K562 (cell line): ENCODE measurements at regions not wholly inside any gene's neighbourhood (a gene's known extent, or its start where the extent isn't known, plus 50 kb on each side); places are given as distances from the start of the nearest gene placed in this dataset.

Experiments used
- ATAC-seq: fragments of 200-7000 bp; cut with Tn5 transposase; 3 replicates; pipeline ENCODE4 v1.9.1; 2020; ENCODE audit warnings: moderate library complexity
- BruUV-seq: library from RNA; stranded (reverse); fragments of 400-500 nt; replicated peaks from 2 replicates; lab custom pipeline; 2021; lab: Mats Ljungman, UMichigan
- CTCF ChIA-PET: fragments of 300-600 bp; formaldehyde crosslinking; extraction: SDS; loops from one replicate; lab custom pipeline; 2021; ENCODE audit warnings: low intra/inter-chr PET ratio; lab: Yijun Ruan, JAX
- POLR2A ChIA-PET: fragments of 300-600, 350-650 bp; sonication (Branson Sonifier 250); formaldehyde crosslinking; extraction: SDS; loops from one replicate; lab custom pipeline; 2021; ENCODE audit warnings: antibody characterized with exemption, inconsistent platforms; lab: Yijun Ruan, JAX
- DNase-seq, 4 experiments: peaks; one replicate each; pipeline versions ENCODE4 v3.0.0 to v3.0.0-alpha.2; 2011 to 2018; ENCODE audit warnings: low spot score in 3 of 4, mixed read lengths in 3 of 4; ENCODE audit errors: extremely low read depth in 1 of 4
- FAIRE-seq: peaks from 2 replicates; lab custom pipeline; 2011; peaks lifted over from hg19 to GRCh38; lab: Jason Lieb, UNC
- H2AFZ ChIP-seq: 2 replicates; pipeline ENCODE4 v1.6.0; 2011; ENCODE audit warnings: low read depth, low read length, control low read depth, inconsistent platforms
- H3K27ac ChIP-seq: fragments of 200-600 bp; 3 replicates; pipeline ENCODE4 v1.8.0; 2011; ENCODE audit warnings: low read depth, mild to moderate bottlenecking, control low read depth, inconsistent platforms, low read length, moderate library complexity, mixed read lengths; ENCODE audit errors: extremely low read depth
- H3K27me3 ChIP-seq, 2 experiments: fragments of 300-600 bp in 1 of 2; 2 replicates in 1 of 2; 3 replicates in 1 of 2; pipeline versions ENCODE4 v1.6.0 to v1.8.0; 2011; ENCODE audit warnings: inconsistent platforms in 2 of 2, low read length in 2 of 2, mild to moderate bottlenecking in 1 of 2, mixed read lengths in 1 of 2, moderate library complexity in 1 of 2; ENCODE audit not compliant: control insufficient read depth in 2 of 2, insufficient read depth in 2 of 2
- H3K36me3 ChIP-seq: fragments of 300-600 bp; 3 replicates; pipeline ENCODE4 v1.8.0; 2011; ENCODE audit warnings: mild to moderate bottlenecking, low read length, inconsistent platforms; ENCODE audit not compliant: control insufficient read depth, insufficient read depth
- H3K4me1 ChIP-seq, 2 experiments: fragments of 200-600 bp in 1 of 2; replicated peaks in 1 of 2; 2 replicates in 1 of 2; 3 replicates in 1 of 2; pipeline versions ENCODE4 v1.5.1 to v1.8.0; 2011; ENCODE audit warnings: inconsistent platforms in 2 of 2, low read length in 2 of 2, mild to moderate bottlenecking in 1 of 2, mixed read lengths in 1 of 2, moderate library complexity in 1 of 2; ENCODE audit not compliant: control insufficient read depth in 2 of 2, insufficient read depth in 2 of 2
- H3K4me2 ChIP-seq: 2 replicates; pipeline ENCODE4 v1.6.1; 2011; ENCODE audit warnings: low read length, control low read depth, inconsistent platforms, mixed read lengths; ENCODE audit not compliant: insufficient read depth
- H3K4me3 ChIP-seq: fragments of 200-600 bp; sonication (generic), shearing (Covaris generic); 2 replicates; pipeline ENCODE4 v1.5.1; 2016; ENCODE audit warnings: control low read depth, inconsistent platforms
- H3K79me2 ChIP-seq: fragments of 200-600 bp; 3 replicates; pipeline ENCODE4 v1.8.0; 2011; ENCODE audit warnings: low read length, inconsistent platforms; ENCODE audit not compliant: control insufficient read depth, insufficient read depth
- H3K9ac ChIP-seq, 2 experiments: 2 replicates each; pipeline versions ENCODE4 v1.6.0 to v1.6.1; 2011; ENCODE audit warnings: low read depth in 2 of 2, low read length in 2 of 2, control low read depth in 1 of 2, inconsistent platforms in 1 of 2, mild to moderate bottlenecking in 1 of 2, mixed read lengths in 1 of 2; ENCODE audit not compliant: insufficient read depth in 1 of 2
- H3K9me1 ChIP-seq: one replicate; pipeline ENCODE4 v1.6.0; 2011; ENCODE audit warnings: inconsistent platforms, mild to moderate bottlenecking, low read length, moderate library complexity; ENCODE audit not compliant: control insufficient read depth, insufficient read depth
- H3K9me3 ChIP-seq: replicated peaks from 2 replicates; pipeline ENCODE4 v1.5.1; 2011; ENCODE audit warnings: low read depth, low read length, inconsistent platforms; ENCODE audit not compliant: control insufficient read depth, insufficient read depth
- H4K20me1 ChIP-seq: replicated peaks from 2 replicates; pipeline ENCODE4 v1.6.1; 2011; ENCODE audit warnings: low read length, inconsistent platforms, mixed read lengths; ENCODE audit not compliant: control insufficient read depth, insufficient read depth
- BRCA1 ChIP-seq, 2 experiments: fragments of 450-650 bp in 1 of 2; sonication (generic) in 1 of 2; formaldehyde crosslinking in 1 of 2; IDR thresholded peaks; 2 replicates each; pipeline versions ENCODE4 v1.5.0 to v1.6.1; 2017 to 2020; ENCODE audit warnings: mild to moderate bottlenecking in 1 of 2, missing genetic modification reagents in 1 of 2
- CBFA2T2 ChIP-seq: fragments of 450-650 bp; conservative IDR thresholded peaks from 2 replicates; pipeline ENCODE4 v1.6.1; 2017; ENCODE audit warnings: mild to moderate bottlenecking
- CBFB ChIP-seq: sonication (generic); formaldehyde crosslinking; IDR thresholded peaks from 2 replicates; pipeline ENCODE4 v1.4.0; 2020; ENCODE audit warnings: mild to moderate bottlenecking, missing genetic modification reagents
- CHD1 ChIP-seq: fragments of 200-600 bp; sonication (generic); IDR thresholded peaks from one replicate; pipeline ENCODE4 v1.6.1; 2012; ENCODE audit warnings: mild to moderate bottlenecking, moderate library complexity, low read length, inconsistent platforms
- CREBBP ChIP-seq: IDR thresholded peaks from one replicate; pipeline ENCODE4 v1.6.1; 2012; ENCODE audit warnings: low read depth, mild to moderate bottlenecking, control low read depth, inconsistent platforms, low read length
- ERF ChIP-seq: fragments of 450-650 bp; formaldehyde crosslinking; IDR thresholded peaks from 2 replicates; pipeline ENCODE4 v1.4.0; 2020; ENCODE audit warnings: mild to moderate bottlenecking, mixed read lengths
- HDAC1 ChIP-seq, 2 experiments: fragments of 450-650 bp; IDR thresholded peaks; 2 replicates each; pipeline ENCODE4 v1.6.1; 2016 to 2017; ENCODE audit warnings: inconsistent platforms in 1 of 2, mild to moderate bottlenecking in 1 of 2, moderate library complexity in 1 of 2
- ILK ChIP-seq: fragments of 450-650 bp; IDR thresholded peaks from 2 replicates; pipeline ENCODE4 v1.6.1; 2016; ENCODE audit warnings: missing genetic modification characterization, low read depth, mild to moderate bottlenecking, missing compliant biosample characterization, moderate library complexity, borderline replicate concordance
- LCOR ChIP-seq: sonication (generic); formaldehyde crosslinking; IDR thresholded peaks from 2 replicates; pipeline ENCODE4 v1.8.0; 2022; ENCODE audit warnings: mild to moderate bottlenecking, missing genetic modification reagents
- MEF2D ChIP-seq: conservative IDR thresholded peaks from 2 replicates; pipeline ENCODE4 v1.6.1; 2016; ENCODE audit warnings: low read depth, missing genetic modification characterization, missing compliant biosample characterization
- PCBP2 ChIP-seq: fragments of 200-400 bp; formaldehyde crosslinking; IDR thresholded peaks from 2 replicates; pipeline ENCODE4 v1.6.1; 2018; ENCODE audit warnings: low read length, low read depth, mild to moderate bottlenecking, moderate library complexity; ENCODE audit not compliant: poor library complexity, severe bottlenecking
- RBM14 ChIP-seq: fragments of 200-400 bp; formaldehyde crosslinking; IDR thresholded peaks from 2 replicates; pipeline ENCODE4 v1.6.1; 2018; ENCODE audit warnings: low read depth, mild to moderate bottlenecking, low read length, moderate library complexity, borderline replicate concordance; ENCODE audit not compliant: insufficient read depth
- SRSF1 ChIP-seq: fragments of 200-400 bp; formaldehyde crosslinking; IDR thresholded peaks from 2 replicates; pipeline ENCODE4 v1.6.1; 2017; ENCODE audit warnings: mild to moderate bottlenecking, low read depth, low read length, moderate library complexity
- ZNF217 ChIP-seq: sonication (generic); formaldehyde crosslinking; IDR thresholded peaks from 2 replicates; pipeline ENCODE4 v1.8.0; 2022; ENCODE audit warnings: mild to moderate bottlenecking, missing genetic modification reagents
- ZNF23 ChIP-seq: fragments of 250-450 bp; sonication (Bioruptor Pico); IDR thresholded peaks from 2 replicates; pipeline ENCODE4 v1.4.0; 2020; ENCODE audit warnings: mild to moderate bottlenecking
- WGBS: fragments of 100-300 bp; shearing (Covaris generic); methylation state at CpG from one replicate; pipeline ENCODE4 v1.1.6; 2016; ENCODE audit warnings: low coverage, mixed read lengths; ENCODE audit not compliant: insufficient coverage; ENCODE audit errors: missing lambda C conversion rate; 5-methylcytosine and 5-hydroxymethylcytosine counted together
- in situ Hi-C: fragments of 300-500 bp; cut with MboI; formaldehyde crosslinking; loops from 4 replicates; pipeline ENCODE4 v1.15.0; 2018; ENCODE audit warnings: inconsistent platforms, mixed read lengths
- intact Hi-C: fragments of 100-400 bp; cut with micrococcal nuclease; formaldehyde crosslinking; loops from 2 replicates; pipeline ENCODE4 v1.14.2; 2022
- TF ChIP-seq, protein P1 (sequence below): IDR thresholded peaks from 2 replicates; pipeline ENCODE4 v1.6.1; 2016; ENCODE audit warnings: missing genetic modification characterization, missing compliant biosample characterization
- TF ChIP-seq, protein P2 (sequence below): fragments of 450-650 bp; conservative IDR thresholded peaks from 2 replicates; pipeline ENCODE4 v1.6.1; 2016; ENCODE audit warnings: missing genetic modification characterization, low read depth, mild to moderate bottlenecking, control low read depth, missing compliant biosample characterization

DNA sequence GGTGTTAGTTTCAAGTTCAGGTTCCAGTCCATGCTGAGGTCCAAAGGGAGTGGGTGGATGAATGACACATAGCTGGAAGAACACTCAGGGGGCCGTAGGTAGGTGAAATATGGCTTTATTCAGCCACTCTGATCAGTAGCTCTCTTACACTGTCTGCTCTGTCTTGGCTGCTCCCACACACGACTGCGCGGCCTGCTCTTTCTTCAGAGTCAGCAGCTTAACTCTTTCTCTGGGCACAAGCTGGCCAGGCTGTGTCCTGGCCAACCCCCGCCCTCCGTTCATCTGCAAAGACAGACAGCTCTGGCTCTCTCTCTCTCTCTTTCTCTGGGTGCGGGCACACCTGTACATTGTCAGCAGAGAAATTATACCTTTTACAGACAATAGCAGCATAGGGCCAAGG is 317.4 kb upstream of the SORCS1 start:
- 3% methylated on average over 5 of the region's 7 CpGs for WGBS
- no peak for FAIRE-seq

DNA sequence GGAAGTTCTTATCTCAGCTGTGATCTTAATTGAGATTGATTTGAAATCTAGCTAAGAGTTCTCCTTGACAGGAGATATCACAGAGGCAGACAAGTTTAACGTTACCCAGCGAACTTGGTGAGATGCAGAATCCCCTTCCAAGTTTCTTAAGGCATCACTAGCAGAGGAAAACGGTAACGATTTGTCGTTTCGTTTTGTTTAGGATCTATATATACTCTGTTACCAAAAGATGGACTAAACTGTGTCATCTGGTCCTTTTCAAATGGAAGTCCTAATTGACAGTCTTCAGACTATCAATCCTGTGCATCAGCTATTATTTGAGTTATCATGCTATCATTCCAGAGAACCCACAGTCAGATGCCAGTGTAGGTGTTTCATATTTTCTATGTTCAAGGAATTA is 316.7 kb upstream of the SORCS1 start:
- no peaks in the 10 kb centered on the region for H3K4me1 ChIP-seq
- no peaks in the 10 kb centered on the region for H4K20me1 ChIP-seq
- no peaks in the 10 kb centered on the region for H3K9me1 ChIP-seq
- in situ Hi-C loops (no loop called here), intact Hi-C loops (no loop called here)
- BruUV-seq = no TSS peak
- no peak overlapping the region for H3K27ac ChIP-seq
- WGBS = 0% methylated on average over 6 of the region's 6 CpGs
- ATAC-seq = no peak
- H2AFZ ChIP-seq = no peak overlapping the region
- H3K4me3 ChIP-seq = no peak overlapping the region
- H3K9ac ChIP-seq = no peak overlapping the region
- no peaks in the 10 kb centered on the region for H3K27me3 ChIP-seq
- CTCF ChIA-PET = no interaction called here
- no peak for DNase-seq
- POLR2A ChIA-PET = no interaction called here
- FAIRE-seq = no peak
- H3K36me3 ChIP-seq = no peaks in the 10 kb centered on the region
- no peaks in the 10 kb centered on the region for H3K79me2 ChIP-seq
- H3K4me2 ChIP-seq = no peak overlapping the region
- H3K9me3 ChIP-seq = no peaks in the 10 kb centered on the region
- TF ChIP-seq RBM14 (no peak), ILK (tag) (no peak), MEF2D (tag) (no peak), BRCA1 (IDR thresholded peaks at IDR 0.05) (no peak), BRCA1 (CRISPR knock-in tag; IDR thresholded peaks at IDR 0.05) (no peak), PCBP2 (no peak), ZNF217 (CRISPR knock-in tag) (no peak), SRSF1 (no peak), CHD1 (no peak), CBFA2T2 (no peak), HDAC1 (IDR thresholded peaks at IDR 0.05) (no peak)
- TF ChIP-seq, protein P1, sequence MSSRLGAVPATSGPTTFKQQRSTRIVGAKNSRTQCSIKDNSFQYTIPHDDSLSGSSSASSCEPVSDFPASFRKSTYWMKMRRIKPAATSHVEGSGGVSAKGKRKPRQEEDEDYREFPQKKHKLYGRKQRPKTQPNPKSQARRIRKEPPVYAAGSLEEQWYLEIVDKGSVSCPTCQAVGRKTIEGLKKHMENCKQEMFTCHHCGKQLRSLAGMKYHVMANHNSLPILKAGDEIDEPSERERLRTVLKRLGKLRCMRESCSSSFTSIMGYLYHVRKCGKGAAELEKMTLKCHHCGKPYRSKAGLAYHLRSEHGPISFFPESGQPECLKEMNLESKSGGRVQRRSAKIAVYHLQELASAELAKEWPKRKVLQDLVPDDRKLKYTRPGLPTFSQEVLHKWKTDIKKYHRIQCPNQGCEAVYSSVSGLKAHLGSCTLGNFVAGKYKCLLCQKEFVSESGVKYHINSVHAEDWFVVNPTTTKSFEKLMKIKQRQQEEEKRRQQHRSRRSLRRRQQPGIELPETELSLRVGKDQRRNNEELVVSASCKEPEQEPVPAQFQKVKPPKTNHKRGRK = no peak

More for the DNA sequence above, 317.4 kb upstream of the SORCS1 start:
- TF ChIP-seq ERF (CRISPR knock-in tag) (no peak), ZNF23 (CRISPR knock-in tag) (no peak), CBFB (CRISPR knock-in tag) (no peak), CREBBP (no peak), LCOR (no peak)
- TF ChIP-seq, protein P2, sequence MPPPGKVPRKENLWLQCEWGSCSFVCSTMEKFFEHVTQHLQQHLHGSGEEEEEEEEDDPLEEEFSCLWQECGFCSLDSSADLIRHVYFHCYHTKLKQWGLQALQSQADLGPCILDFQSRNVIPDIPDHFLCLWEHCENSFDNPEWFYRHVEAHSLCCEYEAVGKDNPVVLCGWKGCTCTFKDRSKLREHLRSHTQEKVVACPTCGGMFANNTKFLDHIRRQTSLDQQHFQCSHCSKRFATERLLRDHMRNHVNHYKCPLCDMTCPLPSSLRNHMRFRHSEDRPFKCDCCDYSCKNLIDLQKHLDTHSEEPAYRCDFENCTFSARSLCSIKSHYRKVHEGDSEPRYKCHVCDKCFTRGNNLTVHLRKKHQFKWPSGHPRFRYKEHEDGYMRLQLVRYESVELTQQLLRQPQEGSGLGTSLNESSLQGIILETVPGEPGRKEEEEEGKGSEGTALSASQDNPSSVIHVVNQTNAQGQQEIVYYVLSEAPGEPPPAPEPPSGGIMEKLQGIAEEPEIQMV (tag) = no peak
- DNase-seq = no peak
- Histone ChIP-seq H3K4me2 (no peak overlapping the region), H4K20me1 (no peaks in the 10 kb centered on the region), H3K79me2 (no peaks in the 10 kb centered on the region), H3K27me3 (no peaks in the 10 kb centered on the region), H3K27ac (no peak overlapping the region), H3K9me1 (no peaks in the 10 kb centered on the region), H3K36me3 (no peaks in the 10 kb centered on the region), H3K4me3 (no peak overlapping the region), H3K9ac (no peak overlapping the region), H3K4me1 (no peaks in the 10 kb centered on the region), H3K9me3 (no peaks in the 10 kb centered on the region), H2AFZ (no peak overlapping the region)
- in situ Hi-C loops (no loop called here), intact Hi-C loops (no loop called here)
- POLR2A ChIA-PET = no interaction called here
- ATAC-seq = no peak
- no TSS peak for BruUV-seq
- CTCF ChIA-PET = no interaction called here
